ENCODE measurements at regions not wholly inside any gene's neighbourhood (a gene's known extent, or its start where the extent isn't known, plus 50 kb on each side); places are given as distances from the start of the nearest gene placed in this dataset.

DNA sequence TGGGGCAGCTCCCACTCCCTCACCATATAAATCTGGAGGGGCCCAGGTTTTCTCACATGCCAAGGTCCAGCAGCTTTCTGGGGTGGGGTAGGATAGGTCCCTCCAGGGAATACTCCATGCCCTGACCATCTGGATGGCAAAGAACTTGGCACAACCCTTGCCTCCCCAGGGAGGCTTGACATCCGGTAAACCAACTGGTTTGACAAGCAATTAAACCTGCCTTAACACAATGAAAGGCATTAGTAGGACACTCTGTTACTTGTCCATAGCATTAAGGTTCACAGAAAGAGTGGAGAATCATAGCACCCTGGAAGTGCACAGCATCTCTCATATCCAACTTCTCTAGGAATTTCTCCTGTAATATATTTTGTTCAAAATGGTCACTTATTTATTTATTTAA, 63.9 kb upstream of the MAF start:
- 75% methylated on average over 1 of the region's 1 CpG for WGBS
- DNase-seq (ENCODE audit: extremely low spot score) = no peak
- no peaks in the 10 kb centered on the region for H3K4me1 ChIP-seq
- intact Hi-C loops (cut with DNase I) = no loop called here
- TF ChIP-seq POLR2AphosphoS5 (IDR thresholded peaks at IDR 0.05) (no peak), EP300 (IDR thresholded peaks at IDR 0.05) (no peak), POLR2A (IDR thresholded peaks at IDR 0.05; ENCODE audit: low read depth) (no peak)
- TF ChIP-seq, protein P1, sequence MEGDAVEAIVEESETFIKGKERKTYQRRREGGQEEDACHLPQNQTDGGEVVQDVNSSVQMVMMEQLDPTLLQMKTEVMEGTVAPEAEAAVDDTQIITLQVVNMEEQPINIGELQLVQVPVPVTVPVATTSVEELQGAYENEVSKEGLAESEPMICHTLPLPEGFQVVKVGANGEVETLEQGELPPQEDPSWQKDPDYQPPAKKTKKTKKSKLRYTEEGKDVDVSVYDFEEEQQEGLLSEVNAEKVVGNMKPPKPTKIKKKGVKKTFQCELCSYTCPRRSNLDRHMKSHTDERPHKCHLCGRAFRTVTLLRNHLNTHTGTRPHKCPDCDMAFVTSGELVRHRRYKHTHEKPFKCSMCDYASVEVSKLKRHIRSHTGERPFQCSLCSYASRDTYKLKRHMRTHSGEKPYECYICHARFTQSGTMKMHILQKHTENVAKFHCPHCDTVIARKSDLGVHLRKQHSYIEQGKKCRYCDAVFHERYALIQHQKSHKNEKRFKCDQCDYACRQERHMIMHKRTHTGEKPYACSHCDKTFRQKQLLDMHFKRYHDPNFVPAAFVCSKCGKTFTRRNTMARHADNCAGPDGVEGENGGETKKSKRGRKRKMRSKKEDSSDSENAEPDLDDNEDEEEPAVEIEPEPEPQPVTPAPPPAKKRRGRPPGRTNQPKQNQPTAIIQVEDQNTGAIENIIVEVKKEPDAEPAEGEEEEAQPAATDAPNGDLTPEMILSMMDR (IDR thresholded peaks at IDR 0.05) = no peak
- no peak overlapping the region for H3K4me3 ChIP-seq
- no peaks in the 10 kb centered on the region for H3K36me3 ChIP-seq
- H3K9me3 ChIP-seq = no peaks in the 10 kb centered on the region
- H3K27ac ChIP-seq (replicated peaks in 1 of 4) = no peak overlapping the region
- no peaks in the 10 kb centered on the region for H3K27me3 ChIP-seq

DNA sequence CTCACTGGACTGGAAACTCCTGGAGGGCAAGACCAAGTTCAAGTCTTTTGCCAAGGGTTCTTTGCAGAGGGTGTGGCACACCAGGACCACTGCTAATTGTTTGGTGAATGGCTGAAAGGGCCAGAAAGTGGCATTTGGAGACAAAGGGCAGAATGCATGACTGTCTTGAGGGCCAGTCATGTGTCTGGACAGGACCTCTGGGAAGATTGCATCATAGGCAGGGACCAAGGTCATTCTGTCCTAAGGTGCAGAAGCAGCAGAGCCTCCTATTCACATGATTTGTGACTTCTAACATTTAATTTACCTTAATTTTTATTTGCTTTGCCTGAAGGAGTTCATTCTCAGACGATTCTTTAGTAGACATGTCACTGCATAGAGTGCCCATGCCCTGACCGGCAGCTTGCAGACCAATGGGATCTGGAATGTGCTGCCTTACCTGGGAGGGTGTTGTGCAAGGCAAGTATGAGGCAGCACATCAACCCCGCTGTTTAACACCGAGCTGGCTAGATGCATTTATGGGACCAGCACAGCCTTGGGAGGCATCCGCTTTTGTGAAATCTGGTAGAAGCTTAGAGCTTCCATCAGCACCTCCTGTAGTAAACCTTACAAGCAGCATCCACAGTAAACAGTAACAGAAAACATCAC, 62.3 kb upstream of the MAF start:
- no peaks in the 10 kb centered on the region for H3K9me3 ChIP-seq
- H3K27ac ChIP-seq (replicated peaks in 1 of 4) = no peak overlapping the region
- 94% methylated on average over 5 of the region's 5 CpGs for WGBS
- intact Hi-C loops (cut with DNase I) = no loop called here
- no peaks in the 10 kb centered on the region for H3K4me1 ChIP-seq
- no peak for TF ChIP-seq POLR2AphosphoS5 (IDR thresholded peaks at IDR 0.05)
- no peak for TF ChIP-seq POLR2A (IDR thresholded peaks at IDR 0.05; ENCODE audit: low read depth)
- TF ChIP-seq EP300 (IDR thresholded peaks at IDR 0.05) = no peak
- TF ChIP-seq, protein P1 (IDR thresholded peaks at IDR 0.05) = no peak
- H3K4me3 ChIP-seq = no peak overlapping the region
- no peak for DNase-seq (ENCODE audit: extremely low spot score)
- H3K36me3 ChIP-seq = no peaks in the 10 kb centered on the region
- H3K27me3 ChIP-seq = no peaks in the 10 kb centered on the region

DNA sequence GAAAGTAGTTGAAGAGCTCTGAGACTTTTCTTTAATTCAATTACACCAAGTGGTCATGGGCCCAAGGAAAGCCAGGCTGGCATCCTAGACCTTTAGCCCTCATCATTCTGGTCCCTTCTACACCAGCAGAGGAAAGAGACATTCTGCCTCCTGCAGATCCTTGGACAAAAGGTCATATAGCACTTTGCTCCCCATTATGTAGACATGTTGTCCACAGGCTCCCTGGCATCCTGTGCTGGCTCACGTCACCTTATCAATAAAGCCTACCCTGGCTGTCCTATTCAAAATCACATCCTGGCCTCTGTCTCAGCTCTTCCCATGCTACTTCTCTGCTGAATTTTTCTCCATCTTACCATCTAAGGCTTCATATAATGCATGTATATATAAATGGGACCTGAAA, 61.6 kb upstream of the MAF start:
- TF ChIP-seq, protein P1 (IDR thresholded peaks at IDR 0.05) = no peak
- TF ChIP-seq POLR2AphosphoS5 (IDR thresholded peaks at IDR 0.05) (no peak), EP300 (IDR thresholded peaks at IDR 0.05) (no peak), POLR2A (IDR thresholded peaks at IDR 0.05; ENCODE audit: low read depth) (no peak)
- 91% methylated on average over 1 of the region's 1 CpG for WGBS
- intact Hi-C loops (cut with DNase I) = no loop called here

DNA sequence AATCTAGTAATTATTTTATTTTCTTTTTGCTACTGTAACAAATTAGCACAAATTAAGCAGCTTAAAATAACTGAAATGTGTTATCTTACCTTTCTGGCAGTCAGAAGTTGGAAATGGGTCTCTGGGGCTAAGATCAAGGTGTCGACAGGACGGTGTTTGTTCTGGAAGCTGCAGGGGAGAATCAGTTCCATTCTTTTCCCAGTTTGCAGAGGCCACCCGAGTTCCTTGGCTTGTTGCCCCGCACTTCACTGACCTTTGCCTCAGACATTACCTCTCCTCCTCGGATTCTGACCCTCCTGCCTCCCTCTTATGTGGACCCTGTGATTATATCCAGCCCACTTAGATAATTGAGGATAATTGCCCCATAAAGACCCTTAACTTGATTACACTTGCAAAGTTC, 61.0 kb upstream of the MAF start:
- Histone ChIP-seq H3K36me3 (no peaks in the 10 kb centered on the region), H3K27ac (replicated peaks in 1 of 4) (no peak overlapping the region), H3K9me3 (no peaks in the 10 kb centered on the region), H3K27me3 (no peaks in the 10 kb centered on the region), H3K4me3 (no peak overlapping the region), H3K4me1 (no peaks in the 10 kb centered on the region)
- TF ChIP-seq, protein P1 (IDR thresholded peaks at IDR 0.05) = no peak
- 89% methylated on average over 5 of the region's 5 CpGs for WGBS
- intact Hi-C loops (cut with DNase I) = no loop called here
- DNase-seq (ENCODE audit: extremely low spot score) = no peak

More for the DNA sequence above, 61.6 kb upstream of the MAF start:
- no peak overlapping the region for H3K27ac ChIP-seq (replicated peaks in 1 of 4)
- no peaks in the 10 kb centered on the region for H3K9me3 ChIP-seq
- DNase-seq (ENCODE audit: extremely low spot score) = no peak
- no peaks in the 10 kb centered on the region for H3K36me3 ChIP-seq
- no peaks in the 10 kb centered on the region for H3K27me3 ChIP-seq
- H3K4me3 ChIP-seq = no peak overlapping the region
- no peaks in the 10 kb centered on the region for H3K4me1 ChIP-seq

DNA sequence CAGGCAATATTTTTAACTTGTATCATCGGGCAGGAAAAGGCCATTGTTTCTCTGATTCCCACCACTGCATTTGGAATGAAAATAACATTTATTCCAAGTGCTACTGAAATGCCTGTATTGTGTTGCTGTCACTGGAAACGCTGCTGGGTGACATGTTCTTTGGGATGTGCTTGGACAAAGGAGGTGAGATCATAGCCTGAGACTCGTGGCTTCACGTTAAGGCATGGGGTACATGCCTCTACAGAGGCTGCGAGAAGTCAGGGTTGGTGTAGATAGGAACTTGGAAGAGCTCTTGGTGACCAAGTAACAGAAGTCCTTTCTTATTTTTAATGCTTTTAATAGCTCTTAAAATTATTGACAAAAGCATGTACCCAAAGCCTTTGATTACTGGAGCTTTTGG, 58.8 kb upstream of the MAF start:
- Histone ChIP-seq H3K4me3 (no peak overlapping the region), H3K4me1 (no peaks in the 10 kb centered on the region), H3K9me3 (no peaks in the 10 kb centered on the region), H3K27ac (replicated peaks in 1 of 4) (no peak overlapping the region), H3K36me3 (no peaks in the 10 kb centered on the region), H3K27me3 (no peaks in the 10 kb centered on the region)
- TF ChIP-seq, protein P1 (IDR thresholded peaks at IDR 0.05) = no peak
- TF ChIP-seq POLR2AphosphoS5 (IDR thresholded peaks at IDR 0.05) = no peak
- TF ChIP-seq EP300 (IDR thresholded peaks at IDR 0.05) = no peak
- DNase-seq (ENCODE audit: extremely low spot score) = no peak
- intact Hi-C loops (cut with DNase I) = no loop called here
- WGBS = 72% methylated on average over 5 of the region's 5 CpGs

Measured in esophagus muscularis mucosa (tissue), 4 donors.